Lung (tissue), 11 donors: ENCODE measurements at regions not wholly inside any gene's neighbourhood (a gene's known extent, or its start where the extent isn't known, plus 50 kb on each side); places are given as distances from the start of the nearest gene placed in this dataset.
A peak's percentile ranks its signal among the peaks of the same experiment; 100 is the strongest.

Source experiments
- ATAC-seq: fragments of 200-7000 bp; cut with Tn5 transposase; one replicate; pipeline ENCODE4 v1.9.1; 2020; ENCODE audit warnings: moderate number of reproducible peaks; ENCODE audit not compliant: insufficient read depth, low FRiP score
- DNase-seq, 3 donors: peaks; one replicate each; pipeline ENCODE4 v3.0.0-alpha.2; 2013 to 2017
- H3K27ac ChIP-seq, 2 donors: one replicate each; pipeline ENCODE4 v1.5.1; 2013; ENCODE audit warnings: mild to moderate bottlenecking in 2 of 2, moderate library complexity in 2 of 2, control low read depth in 1 of 2, inconsistent platforms in 1 of 2, low read depth in 1 of 2, low read length in 1 of 2
- H3K27me3 ChIP-seq, 3 donors: one replicate each; pipeline ENCODE4 v1.5.1; 2013; ENCODE audit warnings: low read length in 2 of 3; ENCODE audit not compliant: control insufficient read depth in 3 of 3, insufficient read depth in 3 of 3
- H3K36me3 ChIP-seq, 4 donors: one replicate each; pipeline ENCODE4 v1.5.1; 2013; ENCODE audit warnings: low read length in 4 of 4, mild to moderate bottlenecking in 1 of 4, moderate library complexity in 1 of 4; ENCODE audit not compliant: control insufficient read depth in 4 of 4, insufficient read depth in 4 of 4
- H3K4me1 ChIP-seq, 5 donors: one replicate each; pipeline ENCODE4 v1.5.1; 2013; ENCODE audit warnings: low read length in 5 of 5, mild to moderate bottlenecking in 2 of 5, moderate library complexity in 1 of 5; ENCODE audit not compliant: control insufficient read depth in 5 of 5, insufficient read depth in 5 of 5
- H3K4me3 ChIP-seq: one replicate; pipeline ENCODE4 v1.5.1; 2013; ENCODE audit warnings: mild to moderate bottlenecking, control low read depth, moderate library complexity
- H3K9ac ChIP-seq, 2 donors: one replicate each; pipeline ENCODE4 v1.5.1; 2013; ENCODE audit warnings: low read length in 2 of 2, control low read depth in 1 of 2; ENCODE audit not compliant: insufficient read depth in 1 of 2
- H3K9me3 ChIP-seq, 4 donors: one replicate each; pipeline ENCODE4 v1.5.1; 2013; ENCODE audit warnings: low read length in 3 of 4, mild to moderate bottlenecking in 1 of 4, moderate library complexity in 1 of 4; ENCODE audit not compliant: control insufficient read depth in 4 of 4, insufficient read depth in 3 of 4
- CTCF ChIP-seq: IDR thresholded peaks from 2 replicates; pipeline ENCODE4 v1.5.1; 2012; ENCODE audit warnings: mild to moderate bottlenecking; ENCODE audit errors: control extremely low read depth, extremely low read depth
- WGBS, 2 donors: extraction: QIAGEN DNeasy Blood & Tissue Kit; methylation state at CpG; one replicate each; pipeline ENCODE4 v1.1.7; 2013; 5-methylcytosine and 5-hydroxymethylcytosine counted together
- donor health status: control.
- donor health status: control.
- donor health status: Bipolar disorder and iron deficiency.
- donor health status: healthy.
- donor health status: DM: yes; HTN: yes; CAD: no.

- WGBS, 2 donors = 41 to 52% methylated on average over 4 of the region's 4 CpGs
- Histone ChIP-seq H3K9ac (no peak overlapping the region), H3K4me3 (no peak overlapping the region), H3K9me3 (no peaks in the 10 kb centered on the region), H3K27me3 (no peaks in the 10 kb centered on the region), H3K36me3 (no peaks in the 10 kb centered on the region), H3K27ac (no peak overlapping the region), H3K4me1 (no peaks in the 10 kb centered on the region)
- no peak for TF ChIP-seq CTCF
- DNase-seq (peak in 1 of 3 donors; percentile 7), ATAC-seq (no peak)
Observed at GRCh38 chr4:74692972-74693371, 101.4 kb downstream of the BTC start.
